Cerebellar cortex (tissue), 1 donor: ENCODE measurements at regions not wholly inside any gene's neighbourhood (a gene's known extent, or its start where the extent isn't known, plus 50 kb on each side); places are given as distances from the start of the nearest gene placed in this dataset.

ENCODE experiments used
- DNase-seq: peaks from one replicate; pipeline ENCODE4 v3.0.0-alpha.2; 2015; ENCODE audit warnings: low spot score

DNA sequence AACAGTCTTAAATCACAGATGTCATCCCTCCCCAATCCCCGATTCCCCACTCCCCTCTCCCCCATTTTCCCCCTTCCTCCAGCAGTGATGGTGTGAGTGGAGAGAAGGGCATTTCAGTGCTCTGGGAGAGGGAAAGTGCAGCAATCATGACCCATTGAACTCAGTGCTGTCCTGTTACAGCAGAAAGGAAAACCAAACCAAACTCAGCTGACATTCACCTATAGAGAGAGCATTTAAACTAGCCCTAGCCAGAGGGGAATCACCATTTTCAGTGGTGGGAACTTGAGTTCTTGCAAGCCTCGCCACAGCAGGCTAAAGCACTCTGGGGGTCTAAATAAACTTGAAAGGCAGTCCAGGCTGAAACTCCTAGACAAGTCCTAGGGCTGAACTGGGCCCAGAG, 129.9 kb upstream of the COL21A1 start:
- no peak for DNase-seq

GRCh38 chr6:56375806-56376205, 128.4 kb upstream of the COL21A1 start:
- no peak for DNase-seq

DNA sequence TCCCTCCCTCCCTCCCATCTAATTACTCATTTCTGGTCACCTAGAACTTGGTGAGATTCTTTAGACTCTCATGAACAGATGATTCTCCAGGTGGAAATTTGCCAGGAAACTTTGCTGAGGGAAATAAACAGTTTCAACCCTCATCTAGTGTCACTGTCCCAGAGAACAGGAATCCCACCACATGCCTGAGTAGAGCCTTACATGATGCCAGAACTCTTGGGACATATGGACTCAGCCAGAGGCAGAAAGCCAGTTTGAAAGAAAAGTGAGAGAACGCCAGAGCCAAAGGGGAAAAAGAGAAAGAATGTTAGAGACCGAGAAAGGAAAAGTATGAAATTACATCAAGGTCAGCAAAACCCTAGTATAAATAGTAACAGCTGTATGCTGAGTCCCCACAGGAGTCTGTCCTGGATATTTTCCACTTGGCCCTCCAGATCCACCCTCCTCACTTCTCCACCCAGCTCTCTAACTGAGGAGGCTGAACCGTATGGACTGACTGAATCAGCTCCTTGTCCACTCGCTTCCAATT, 127.5 kb upstream of the COL21A1 start:
- no peak for DNase-seq

DNA sequence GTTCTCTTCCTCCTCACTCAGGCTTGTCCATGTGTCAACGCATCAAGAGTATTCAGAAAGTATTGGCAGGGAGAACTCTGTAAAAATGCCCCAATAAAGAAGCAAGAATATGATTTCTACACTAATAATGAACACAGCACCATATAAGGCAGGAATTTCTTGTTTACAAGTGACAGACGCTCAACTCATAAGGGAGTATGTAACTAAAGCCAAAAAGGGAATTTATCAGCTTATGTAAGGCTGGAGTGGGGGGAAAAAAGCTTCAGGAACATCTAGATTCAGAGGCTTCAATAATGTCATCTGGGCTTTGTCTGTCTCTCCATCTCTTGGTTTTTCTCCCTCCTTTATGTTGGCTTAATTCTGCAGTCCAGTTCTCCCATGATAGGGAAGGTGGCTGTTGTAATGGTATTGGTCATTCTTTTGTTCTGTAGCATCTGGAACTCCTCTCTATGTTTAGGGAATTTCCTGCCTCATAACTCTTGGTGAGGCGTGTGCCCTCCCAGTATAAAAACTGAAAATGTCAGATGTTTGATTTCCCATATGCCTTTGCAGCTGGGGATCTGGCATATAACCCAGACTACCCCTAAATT, 125.1 kb upstream of the COL21A1 start:
- DNase-seq, result no peak

DNA sequence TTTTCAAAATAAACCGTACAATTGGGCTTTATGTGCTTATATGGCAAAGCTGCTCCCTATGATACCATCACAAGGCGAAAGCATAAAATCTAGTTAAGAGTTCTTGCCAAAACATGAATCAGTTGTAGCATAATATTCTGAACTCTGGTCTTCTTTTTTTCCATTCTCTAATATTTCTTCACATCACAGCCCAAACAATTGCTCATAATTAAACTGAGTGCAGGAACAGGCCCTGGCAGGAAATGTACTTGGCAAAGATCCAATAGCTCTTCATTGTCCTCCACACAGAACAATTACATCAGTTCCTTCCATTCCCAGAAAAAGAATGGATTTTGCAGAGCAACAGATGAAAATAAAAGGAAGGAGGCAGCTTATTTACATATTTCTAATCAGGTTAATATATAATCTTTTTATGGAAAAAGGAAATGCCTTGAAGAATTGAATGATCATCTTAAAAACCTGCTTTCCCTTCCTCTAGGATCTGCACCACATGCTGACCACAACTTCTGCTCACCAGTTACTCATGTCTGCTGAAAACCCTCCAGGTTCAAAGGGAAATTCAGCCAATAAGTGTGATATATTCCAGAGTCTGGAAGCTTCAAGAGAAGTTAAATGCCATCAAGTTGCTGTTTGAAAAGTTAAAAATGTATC, 123.3 kb upstream of the COL21A1 start:
- peak; percentile 87 for DNase-seq

DNA sequence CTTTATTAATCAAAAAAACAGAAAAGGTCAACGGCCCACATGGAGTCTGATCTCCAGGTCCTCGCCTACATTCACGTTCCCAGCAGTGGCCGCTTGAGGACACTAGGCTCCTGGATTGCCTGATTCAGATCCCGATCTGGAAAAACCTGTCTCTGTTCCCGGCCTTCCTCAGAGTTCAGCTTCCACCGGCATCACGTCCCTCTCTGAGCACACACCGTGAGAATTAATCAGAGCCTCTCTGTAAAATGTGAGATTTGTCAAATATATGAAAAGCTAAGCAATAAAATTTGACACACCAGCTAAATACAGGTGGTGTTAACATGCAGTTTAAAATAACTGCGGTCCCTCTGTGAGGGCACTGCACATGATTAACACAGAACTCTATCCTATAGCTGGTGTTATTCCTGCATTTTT, 122.8 kb upstream of the COL21A1 start:
- DNase-seq, result peak; percentile 70

DNA sequence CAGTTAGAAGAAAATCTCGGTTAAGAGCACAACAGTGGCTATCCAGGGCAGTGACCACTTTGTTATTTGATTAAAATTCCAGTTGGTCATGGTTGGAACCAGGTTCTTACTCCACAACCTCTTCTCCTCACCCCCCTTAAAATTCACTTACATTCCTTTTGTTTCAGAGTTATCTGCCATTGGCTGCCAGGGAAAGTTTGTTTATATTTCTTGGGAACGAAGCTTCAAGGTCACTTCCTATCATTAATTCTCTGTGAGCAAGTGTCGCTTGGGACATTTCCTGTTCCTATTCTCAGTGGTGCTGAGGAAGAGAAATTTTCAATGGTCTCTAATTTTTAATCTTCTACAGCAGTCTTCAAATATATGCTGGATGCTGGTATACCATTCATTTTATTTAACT, 121.1 kb upstream of the COL21A1 start:
- DNase-seq, result no peak

GRCh38 chr6:56366141-56366852, 118.9 kb upstream of the COL21A1 start:
- DNase-seq, result no peak

DNA sequence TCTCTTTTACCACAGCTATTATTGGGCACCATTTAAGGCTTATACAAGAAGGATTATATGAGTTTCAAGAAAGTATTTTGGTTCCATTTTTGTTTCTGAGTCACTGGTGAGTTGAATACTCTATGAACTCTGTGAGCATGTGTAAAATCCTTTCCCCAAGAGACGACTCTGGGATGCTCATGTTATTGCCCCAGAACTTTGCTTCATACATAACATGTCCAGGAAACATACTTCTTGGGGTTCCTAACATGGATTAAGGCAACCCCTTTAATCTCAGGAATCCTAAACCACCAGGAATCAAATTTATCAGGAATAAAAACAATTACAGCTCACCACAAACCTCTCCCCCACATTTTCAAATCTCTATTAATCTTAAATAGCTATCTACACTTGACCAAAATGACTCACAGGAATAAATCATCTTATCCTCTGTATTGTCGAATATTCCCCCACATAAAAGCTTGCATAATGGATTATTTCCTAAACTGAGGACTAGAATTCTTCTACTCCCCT, 117.5 kb upstream of the COL21A1 start:
- DNase-seq, result no peak

DNA sequence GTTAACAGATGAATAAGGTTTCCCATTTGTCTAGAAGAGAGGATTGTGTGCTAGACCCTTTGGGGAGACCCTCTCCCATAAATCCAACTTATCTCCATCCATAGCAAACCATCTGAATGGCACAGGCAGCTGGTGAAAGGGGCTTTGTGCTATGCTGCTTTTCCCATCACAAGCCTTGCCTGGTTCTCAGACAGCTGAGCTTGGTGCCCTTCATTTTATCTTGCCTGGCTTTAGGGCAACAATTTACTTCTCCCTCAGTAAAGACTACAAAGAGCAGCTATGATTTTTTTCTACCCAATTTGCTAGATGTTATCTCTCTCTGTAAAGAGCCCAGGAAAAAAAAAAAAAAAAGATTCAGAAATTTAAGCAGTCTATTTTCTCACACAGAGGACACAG, 117.0 kb upstream of the COL21A1 start:
- DNase-seq, result no peak

DNA sequence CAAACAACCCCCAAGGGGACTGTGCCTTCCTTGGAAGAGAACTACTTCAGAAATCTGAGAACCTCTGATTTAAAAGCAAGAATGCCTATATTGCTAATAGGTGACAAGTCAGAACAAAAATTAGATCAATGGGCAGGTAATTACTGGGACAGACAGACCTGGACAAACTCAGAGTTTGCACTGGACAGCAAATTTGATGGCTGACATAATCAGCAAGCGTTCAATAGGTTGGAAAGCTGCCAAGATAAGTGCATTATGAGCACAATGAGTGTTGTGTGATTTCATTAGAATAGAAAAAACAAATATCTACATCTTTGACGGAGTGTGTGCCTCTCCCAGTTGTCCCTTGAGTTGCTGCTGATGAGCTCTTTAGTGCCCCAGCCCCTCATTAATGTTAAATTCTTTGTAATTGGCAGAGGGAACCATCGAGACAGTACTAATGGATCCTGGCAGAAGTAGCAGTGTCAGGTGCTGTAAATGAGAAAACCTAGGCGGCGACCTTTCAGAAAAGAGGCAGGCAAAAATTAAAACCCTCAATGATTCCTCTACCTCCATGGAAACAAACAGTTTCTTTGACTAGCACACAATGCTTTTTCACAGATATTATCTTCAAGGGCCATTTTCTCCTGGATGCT, 116.5 kb upstream of the COL21A1 start:
- DNase-seq, result no peak

- DNase-seq, result no peak
These were observed 114.4 kb upstream of the COL21A1 start for GRCh38 chr6:56361812-56362211.

- DNase-seq, result peak; percentile 84
These were observed 112.0 kb upstream of the COL21A1 start for GRCh38 chr6:56359201-56359899.

DNA sequence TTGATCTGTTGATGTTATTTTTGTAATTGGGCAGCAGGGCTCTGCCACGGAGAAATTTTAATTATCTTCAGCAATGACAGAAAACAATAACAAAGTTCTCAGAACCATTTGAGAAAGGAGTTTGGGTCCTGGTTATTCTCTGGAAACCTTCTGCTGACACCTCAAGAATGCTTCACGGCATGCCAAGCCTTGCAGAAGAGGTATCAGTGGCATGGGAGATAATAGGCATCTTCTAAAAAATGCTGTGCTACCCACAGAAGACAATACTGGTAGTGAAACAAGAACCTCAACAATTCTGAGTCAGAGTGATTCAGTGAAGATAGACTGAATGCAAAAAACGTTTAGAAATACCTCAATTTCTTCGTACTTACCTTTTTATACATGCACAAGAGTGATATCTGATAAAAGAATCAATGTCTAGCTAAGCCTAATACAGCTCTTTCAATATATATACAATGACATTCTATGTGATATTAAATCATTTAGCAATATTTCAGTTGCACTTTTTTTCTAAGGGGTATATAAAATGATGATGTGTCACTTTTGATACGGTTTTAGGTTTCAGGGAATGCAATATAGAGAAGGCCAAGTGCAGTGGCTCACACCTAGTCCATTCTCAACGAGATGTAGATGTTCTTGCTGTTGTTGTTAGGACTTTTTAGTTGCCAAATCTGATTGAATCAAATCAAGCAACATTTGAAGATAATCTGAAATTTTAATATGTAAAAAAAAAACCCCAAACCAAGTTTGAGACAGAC, 110.4 kb upstream of the COL21A1 start:
- DNase-seq, result no peak

DNA sequence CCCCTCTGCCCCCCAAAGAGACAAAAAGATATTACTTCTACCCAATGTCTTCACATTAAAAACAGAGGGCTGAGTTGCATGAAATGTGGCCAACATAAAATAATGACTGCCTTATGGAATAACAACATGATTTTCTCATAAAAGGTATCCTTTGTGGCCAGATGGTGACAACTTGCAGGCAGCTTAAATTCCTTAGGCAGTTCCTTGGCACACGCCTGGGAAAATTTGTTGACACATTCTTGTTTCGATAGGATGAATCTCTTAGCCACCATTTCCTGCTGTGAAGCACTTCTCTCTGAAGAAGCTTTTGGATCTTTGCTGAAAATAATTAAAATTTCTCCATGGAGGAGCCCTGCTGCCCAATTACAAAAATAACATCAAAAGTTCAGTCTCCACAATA, 109.0 kb upstream of the COL21A1 start:
- peak; percentile 69 for DNase-seq

- DNase-seq, result no peak
These were observed 106.5 kb upstream of the COL21A1 start for GRCh38 chr6:56353860-56354259.

GRCh38 chr6:56350628-56351260, 103.4 kb upstream of the COL21A1 start:
- DNase-seq, result no peak

- no peak for DNase-seq
These were observed 101.8 kb upstream of the COL21A1 start for GRCh38 chr6:56349194-56349593.

DNA sequence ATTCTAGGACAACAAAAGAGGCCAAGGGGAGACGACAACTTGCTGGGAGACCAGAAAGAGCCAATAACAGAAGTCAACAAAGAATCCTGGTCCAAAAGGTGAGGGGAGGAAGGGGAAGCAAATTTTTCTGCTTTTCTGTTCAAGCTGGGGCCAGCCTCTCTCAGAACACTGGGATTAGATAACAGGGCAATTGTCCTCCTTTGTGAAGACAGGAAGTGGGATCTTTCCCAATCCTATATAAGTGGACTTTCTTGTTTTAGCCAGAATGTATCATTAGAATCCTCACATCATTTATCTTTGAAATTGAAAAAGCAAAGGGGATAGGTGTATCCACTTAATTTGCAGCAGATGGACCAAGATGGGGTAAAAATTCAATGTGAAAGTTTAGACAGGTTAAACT, 101.2 kb upstream of the COL21A1 start:
- DNase-seq, result no peak

GRCh38 chr6:56347526-56347925, 100.1 kb upstream of the COL21A1 start:
- no peak for DNase-seq

- DNase-seq, result no peak
These were observed 99.6 kb upstream of the COL21A1 start for GRCh38 chr6:56346958-56347357.
